Activated CD4-positive, alpha-beta T cell treated with anti-CD3 and anti-CD28 coated beads, Interleukin-10, Interleukin-2, amounts not matched to agents 100 ng/mL and 50 ng/mL, durations not matched to agents 16 hours and 8 hours (primary cell): ENCODE measurements at regions not wholly inside any gene's neighbourhood (a gene's known extent, or its start where the extent isn't known, plus 50 kb on each side); places are given as distances from the start of the nearest gene placed in this dataset.

Experiments
- DNase-seq: peaks from one replicate; pipeline ENCODE4 v3.0.0-alpha.2; 2020

DNA sequence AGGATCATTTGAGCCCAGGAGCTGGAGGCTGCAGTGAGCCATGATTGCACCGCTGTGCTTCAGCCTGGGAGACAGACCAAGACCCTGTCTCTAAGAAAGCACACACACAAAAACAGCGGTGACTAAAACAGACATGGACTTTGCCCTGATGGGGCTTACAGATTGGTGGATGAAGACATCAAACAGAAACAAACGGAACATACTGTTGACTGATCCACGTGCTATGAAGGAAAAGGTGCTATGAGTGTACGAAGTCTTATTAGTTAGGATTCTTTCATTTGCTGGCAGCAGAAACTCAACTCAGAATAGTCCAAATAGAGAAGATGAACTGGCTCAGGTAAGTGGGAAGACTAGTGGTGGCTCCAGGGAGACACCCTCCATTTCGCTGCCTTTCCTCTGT lies 309.8 kb upstream of the N4BP1 start:
- DNase-seq: no peak

GRCh38 chr16:48918520-48919258 lies 308.7 kb upstream of the N4BP1 start:
- DNase-seq: no peak

- DNase-seq: no peak
Measured at GRCh38 chr16:48916566-48916965, 306.6 kb upstream of the N4BP1 start.

DNA sequence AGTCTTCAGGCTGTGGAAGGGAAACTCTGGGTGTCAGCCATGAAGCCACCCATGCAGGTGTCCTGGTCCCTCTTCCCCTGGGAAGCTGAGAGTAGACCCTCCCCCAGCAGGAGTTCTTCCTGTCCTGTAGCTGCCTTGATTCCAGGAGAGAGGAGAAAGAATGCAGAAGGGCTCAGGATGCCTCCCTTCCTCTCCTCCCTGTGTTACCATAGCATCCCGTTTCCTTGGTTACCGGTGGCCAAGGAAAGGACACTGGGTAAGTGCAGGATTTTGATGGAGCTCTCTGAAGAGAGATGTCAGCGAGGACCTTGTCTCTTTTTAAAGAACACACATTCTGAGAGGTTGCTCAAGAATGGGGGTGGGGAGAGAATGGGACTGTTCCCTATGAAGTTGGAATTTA lies 304.1 kb upstream of the N4BP1 start:
- no peak for DNase-seq

DNA sequence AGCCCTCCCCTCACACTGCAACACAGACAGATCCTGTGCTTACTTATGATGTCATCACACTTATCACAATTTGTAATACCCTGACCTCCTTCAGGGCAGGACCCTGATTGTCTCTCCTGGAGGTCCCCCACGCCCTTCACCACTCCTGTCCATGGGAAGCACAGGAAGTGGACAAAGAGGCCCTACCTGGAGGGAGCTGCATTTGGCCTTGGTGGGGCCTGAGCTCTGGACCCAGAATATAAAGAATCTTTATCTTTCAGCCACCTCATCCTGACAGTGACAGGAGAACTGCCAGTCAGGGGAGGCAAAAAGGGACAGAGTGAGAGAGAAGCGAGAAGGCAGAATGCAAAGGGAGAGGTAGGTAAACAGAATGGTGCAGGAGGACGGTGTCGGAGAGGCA lies 303.4 kb upstream of the N4BP1 start:
- DNase-seq: no peak

DNA sequence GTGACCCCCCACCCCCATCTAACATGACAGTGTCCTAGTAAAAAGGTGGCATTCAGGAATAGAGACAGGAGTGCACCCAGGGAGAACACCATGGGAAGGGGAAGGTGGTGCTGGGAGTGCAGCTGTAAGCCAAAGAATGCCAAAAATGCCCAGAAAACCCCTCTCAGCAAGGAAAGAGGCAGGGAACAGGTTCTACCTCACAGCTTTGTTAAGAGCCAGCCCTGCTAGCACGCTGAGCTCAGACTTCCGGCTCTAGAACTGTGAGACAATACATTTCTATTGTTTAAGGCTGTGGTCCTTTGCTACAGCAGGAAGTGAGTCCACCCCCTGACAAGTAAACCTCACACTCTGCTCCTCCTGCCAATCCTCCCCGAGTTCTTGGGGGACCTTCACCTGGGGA lies 302.4 kb upstream of the N4BP1 start:
- DNase-seq: no peak

DNA sequence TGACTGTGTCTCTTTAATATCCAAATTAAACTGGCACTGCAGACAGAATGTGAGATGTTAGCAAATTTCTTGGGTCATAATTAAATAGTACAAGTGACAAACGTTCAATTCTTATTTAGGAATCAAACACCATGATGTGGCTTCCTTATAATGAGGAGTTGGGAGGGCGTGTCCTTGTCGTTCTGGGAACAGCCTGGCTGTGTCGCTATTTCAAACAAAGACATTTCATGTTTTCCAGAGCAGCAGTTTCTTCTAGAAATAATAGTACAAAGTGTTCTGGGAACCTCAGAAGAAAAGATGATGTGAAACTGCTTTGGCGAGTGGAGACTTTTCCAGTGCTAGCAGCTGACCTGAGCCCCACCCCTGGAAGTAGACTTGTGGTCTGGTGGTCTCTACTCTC lies 301.7 kb upstream of the N4BP1 start:
- no peak for DNase-seq

- no peak for DNase-seq
Measured at GRCh38 chr16:48910214-48910613, 300.2 kb upstream of the N4BP1 start.

DNA sequence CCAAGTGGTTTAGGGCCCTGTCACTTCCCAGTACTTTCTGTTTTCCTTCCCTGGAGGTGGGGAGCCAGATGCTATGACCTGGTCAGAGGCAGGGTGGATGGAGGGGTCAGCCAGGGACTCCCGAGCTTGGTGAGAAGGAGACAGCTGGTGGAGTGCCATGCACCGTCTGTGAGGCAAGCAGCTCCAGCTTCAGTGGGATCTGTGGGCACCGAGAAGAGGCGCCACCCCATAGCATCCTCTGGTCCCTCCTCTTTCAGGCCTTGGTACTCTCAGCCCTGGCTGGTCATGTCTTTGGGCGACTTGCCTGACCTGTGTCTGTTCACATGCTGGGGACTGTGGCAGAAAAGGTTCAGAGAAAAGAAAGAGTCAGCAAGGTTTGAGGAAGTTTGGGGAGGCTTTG lies 299.3 kb upstream of the N4BP1 start:
- DNase-seq: no peak

- no peak for DNase-seq
Measured at GRCh38 chr16:48907906-48908634, 298.1 kb upstream of the N4BP1 start.

DNA sequence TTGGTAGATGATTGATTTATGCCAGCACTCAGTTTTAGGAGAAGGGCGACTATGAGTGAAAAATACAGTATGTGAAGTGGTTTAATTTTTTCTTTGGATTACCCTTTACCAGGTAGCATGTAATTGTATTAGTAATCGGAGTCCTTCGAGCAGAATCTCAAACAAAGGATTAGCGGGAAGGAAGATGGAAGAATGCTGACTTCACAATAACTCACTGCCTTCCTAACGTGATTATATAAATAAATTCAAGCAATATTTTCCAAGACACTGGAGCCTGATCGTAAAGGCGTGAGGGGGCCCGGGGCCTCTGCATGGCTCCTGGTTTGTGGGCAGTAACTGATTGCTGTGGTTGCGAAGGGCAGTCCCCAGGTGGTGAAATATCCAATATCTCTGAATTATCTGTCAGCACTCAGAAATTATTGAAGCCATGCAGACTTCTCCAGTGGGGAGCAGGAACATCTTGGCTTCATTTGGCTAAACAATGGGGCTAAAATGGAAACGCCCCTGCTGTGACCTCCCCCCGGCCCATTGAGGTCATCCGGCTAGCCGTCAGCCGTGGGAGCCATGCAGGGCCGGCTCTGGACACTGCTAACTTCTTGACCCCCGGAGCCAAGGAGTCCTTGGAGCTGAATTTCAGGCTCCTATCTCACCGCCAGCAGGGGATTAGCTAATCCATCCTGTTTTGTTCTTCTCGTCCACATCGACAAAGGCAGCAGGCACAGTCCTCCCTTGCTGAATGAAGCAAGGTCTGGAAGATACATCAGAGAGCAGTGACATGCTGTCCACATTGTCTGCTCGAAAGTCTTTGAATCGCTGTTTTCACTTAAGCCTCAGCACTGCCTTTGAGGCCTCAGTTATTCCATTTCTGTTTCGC lies 295.9 kb upstream of the N4BP1 start:
- DNase-seq: no peak

DNA sequence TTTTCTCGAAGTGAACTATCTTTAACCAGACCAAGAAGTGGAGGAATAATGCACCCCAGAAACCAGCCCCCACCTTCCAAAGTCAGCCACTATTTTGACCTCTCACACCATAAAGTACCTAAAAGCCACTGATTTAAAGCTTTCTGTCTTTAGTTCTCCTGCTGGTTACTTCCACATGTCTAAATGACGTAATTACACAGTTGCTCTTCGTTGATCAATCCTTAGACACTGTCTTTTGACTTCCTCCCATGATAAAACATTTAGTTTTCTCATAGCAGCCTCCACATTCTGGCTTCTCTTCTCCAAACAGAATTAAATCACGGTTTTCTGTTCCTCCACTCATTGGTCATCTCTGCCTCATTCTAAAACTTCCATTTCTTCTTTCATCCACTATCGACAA lies 294.4 kb upstream of the N4BP1 start:
- DNase-seq: no peak

DNA sequence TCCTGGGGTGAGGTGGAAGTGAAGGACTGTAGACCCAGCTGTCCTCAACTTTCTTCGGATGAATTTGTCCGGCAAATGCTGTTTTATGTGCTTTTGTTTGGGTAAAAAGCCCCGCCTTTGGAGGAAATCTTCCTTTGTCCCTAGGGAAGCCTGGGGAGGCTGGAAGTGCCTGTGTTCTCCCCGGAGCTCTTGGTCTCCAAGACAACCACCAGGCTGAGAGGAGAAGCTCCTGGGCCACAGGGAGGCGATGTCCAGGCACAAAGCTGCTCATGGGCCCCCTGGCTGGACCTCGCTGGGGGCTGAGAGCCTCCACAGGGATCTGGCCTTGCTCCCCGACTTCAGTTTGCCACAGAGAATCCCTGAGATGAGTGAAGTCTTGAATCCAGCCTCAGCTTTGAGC lies 293.1 kb upstream of the N4BP1 start:
- DNase-seq: no peak

- DNase-seq: no peak
Measured at GRCh38 chr16:48901712-48902374, 291.9 kb upstream of the N4BP1 start.

DNA sequence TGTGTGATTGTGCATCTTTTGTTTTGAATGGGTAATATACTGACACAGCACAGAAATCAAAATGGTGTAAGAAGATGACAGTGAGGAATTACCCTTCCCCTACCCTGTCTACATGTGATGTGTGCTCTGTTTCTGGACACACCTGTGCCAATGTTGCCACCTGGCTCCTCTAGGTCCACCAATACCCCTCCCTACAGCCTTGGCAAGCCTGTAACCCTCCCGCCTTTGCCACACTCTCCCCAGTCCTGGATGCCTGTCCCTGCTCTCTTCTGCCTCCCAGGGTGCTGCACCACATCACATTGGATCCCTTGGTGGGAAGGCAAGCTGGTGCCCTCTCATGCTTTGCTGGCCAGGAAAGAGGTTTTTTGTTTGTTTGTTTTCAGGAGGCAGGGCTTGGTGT lies 289.5 kb upstream of the N4BP1 start:
- no peak for DNase-seq

DNA sequence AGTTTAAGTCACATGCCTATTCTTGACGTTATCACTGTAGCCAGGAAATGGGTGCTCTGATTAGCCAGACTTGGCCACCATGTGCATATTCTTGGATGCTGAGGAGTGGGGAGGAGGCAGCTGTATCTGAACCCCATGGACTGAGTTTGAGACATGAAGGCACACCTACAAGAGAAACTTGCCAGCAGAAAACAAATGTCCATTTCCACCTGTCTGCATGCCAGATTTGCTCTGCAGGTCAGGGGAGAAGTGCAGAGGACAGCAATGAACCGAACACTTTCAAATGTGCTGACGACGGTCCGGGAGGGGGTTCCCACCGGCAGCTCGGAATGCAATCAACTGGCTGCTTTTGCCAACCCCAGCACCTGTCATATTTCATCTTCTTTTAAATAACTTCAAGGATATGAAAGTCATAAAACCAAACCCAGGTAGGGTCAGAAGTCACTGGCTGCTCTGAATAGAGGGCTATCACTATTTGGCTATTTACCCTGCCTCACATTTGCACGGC lies 287.8 kb upstream of the N4BP1 start:
- no peak for DNase-seq

- DNase-seq: no peak
Measured at GRCh38 chr16:48895142-48895541, 285.2 kb upstream of the N4BP1 start.

DNA sequence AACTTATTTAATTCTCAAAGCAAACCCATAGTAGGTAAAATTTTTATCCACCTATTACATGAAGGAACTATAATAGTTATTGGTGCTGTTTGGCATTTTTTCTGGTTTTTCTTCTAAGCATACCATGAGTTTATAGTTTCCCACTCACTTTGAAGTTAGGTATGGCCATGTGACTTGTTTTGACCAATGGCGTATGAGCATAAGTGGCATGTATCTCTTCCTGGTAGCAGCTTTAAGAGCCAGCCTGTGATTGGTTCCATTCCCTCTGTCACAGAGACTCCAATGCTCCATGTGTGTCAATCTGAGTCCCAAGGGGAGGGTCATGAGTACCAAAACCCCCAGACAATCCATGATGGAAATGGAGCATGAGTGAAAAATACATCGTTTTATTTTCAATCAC lies 282.9 kb upstream of the N4BP1 start:
- no peak for DNase-seq

DNA sequence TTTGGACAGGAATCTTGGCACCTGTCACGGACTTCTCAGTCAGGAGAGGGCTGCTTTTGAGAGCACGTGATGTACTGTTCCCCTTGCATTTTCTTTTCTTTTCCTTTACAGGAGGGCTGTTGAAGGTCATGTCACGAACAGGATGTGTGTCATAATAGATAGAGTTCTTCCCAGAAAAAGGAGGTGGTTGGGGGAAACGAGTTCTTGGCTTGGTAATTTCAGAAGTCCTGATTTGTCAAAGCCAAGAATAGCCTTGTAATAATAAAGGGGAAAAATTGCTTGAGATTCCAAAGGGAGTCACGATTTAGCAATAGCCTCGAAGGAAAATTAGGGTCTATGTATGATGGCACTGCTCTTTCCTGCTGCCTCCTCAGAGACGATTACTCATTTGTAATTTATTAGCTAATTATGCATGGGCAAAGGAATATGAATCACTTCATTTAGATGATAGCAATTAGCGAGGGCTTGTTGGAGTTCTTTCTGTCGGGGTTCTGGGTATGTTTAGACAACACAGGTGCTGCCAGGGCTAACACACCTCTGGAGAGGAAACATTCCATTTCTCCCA lies 277.7 kb upstream of the N4BP1 start:
- DNase-seq: no peak

GRCh38 chr16:48885471-48885870 lies 275.5 kb upstream of the N4BP1 start:
- DNase-seq: no peak

DNA sequence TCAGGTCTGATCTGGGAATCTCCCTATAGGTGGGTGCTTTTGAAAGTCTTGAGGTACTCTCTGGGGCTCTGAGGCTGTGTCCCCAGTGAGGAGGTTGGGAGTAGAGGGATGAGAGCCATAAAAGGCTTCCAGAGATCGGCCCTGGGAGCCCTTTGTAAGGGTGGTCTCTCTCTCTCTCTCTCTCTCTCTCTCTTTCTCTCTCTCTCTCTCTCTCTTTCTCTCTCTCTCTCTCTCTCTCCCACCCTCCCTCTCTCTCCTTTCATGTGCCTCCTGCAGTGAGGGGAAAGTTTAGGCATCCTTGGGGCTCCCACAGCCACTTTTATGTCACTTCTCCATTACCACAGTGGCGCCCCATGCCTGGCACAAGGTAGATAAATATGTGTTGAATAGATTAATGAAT lies 271.3 kb upstream of the N4BP1 start:
- DNase-seq: no peak
